Left lung (tissue), 4 donors: ENCODE measurements at regions not wholly inside any gene's neighbourhood (a gene's known extent, or its start where the extent isn't known, plus 50 kb on each side); places are given as distances from the start of the nearest gene placed in this dataset.

ENCODE experiments used
- ATAC-seq: fragments of 200-7000 bp; cut with Tn5 transposase; one replicate; pipeline ENCODE4 v1.9.1; 2020; ENCODE audit warnings: moderate library complexity
- DNase-seq, 4 donors: peaks; one replicate each; pipeline ENCODE4 v3.0.0-alpha.2; 2013 to 2020
- H3K27ac ChIP-seq, 2 donors: fragments of 200-600 bp; sonication (generic) in 1 of 2; one replicate each; pipeline versions ENCODE4 v1.5.0 to v1.8.0; 2020 to 2021
- H3K27me3 ChIP-seq, 2 donors: fragments of 200-600 bp; sonication (generic) in 1 of 2; one replicate each; pipeline versions ENCODE4 v1.5.0 to v1.8.0; 2020 to 2021
- H3K36me3 ChIP-seq, 2 donors: fragments of 200-600 bp; sonication (generic) in 1 of 2; one replicate each; pipeline versions ENCODE4 v1.5.0 to v1.8.0; 2020 to 2021
- H3K4me1 ChIP-seq, 2 donors: fragments of 200-600 bp; one replicate each; pipeline ENCODE4 v1.8.0; 2021
- H3K4me3 ChIP-seq, 2 donors: fragments of 200-600 bp; sonication (generic) in 1 of 2; one replicate each; pipeline versions ENCODE4 v1.5.0 to v1.8.0; 2020 to 2021; ENCODE audit warnings: mild to moderate bottlenecking in 1 of 2
- H3K9me3 ChIP-seq, 2 donors: fragments of 200-600 bp; sonication (generic) in 1 of 2; one replicate each; pipeline versions ENCODE4 v1.5.0 to v1.8.0; 2020 to 2021
- intact Hi-C, 2 donors: fragments of 100-400 bp; cut with DNase I; formaldehyde crosslinking; loops; one replicate each; pipeline versions ENCODE4 v1.11.2 to v1.14.2; 2022
- TF ChIP-seq, protein P1 (sequence below), 2 donors: fragments of 200-600 bp; sonication (generic) in 1 of 2; IDR thresholded peaks; one replicate each; pipeline versions ENCODE4 v1.5.0 to v1.8.0; 2021; ENCODE audit warnings: antibody characterized with exemption in 2 of 2
- donor health status: DM: no; HTN: yes; CAD: no.
- donor health status: DM: no; HTN: no; CAD: no.

DNA sequence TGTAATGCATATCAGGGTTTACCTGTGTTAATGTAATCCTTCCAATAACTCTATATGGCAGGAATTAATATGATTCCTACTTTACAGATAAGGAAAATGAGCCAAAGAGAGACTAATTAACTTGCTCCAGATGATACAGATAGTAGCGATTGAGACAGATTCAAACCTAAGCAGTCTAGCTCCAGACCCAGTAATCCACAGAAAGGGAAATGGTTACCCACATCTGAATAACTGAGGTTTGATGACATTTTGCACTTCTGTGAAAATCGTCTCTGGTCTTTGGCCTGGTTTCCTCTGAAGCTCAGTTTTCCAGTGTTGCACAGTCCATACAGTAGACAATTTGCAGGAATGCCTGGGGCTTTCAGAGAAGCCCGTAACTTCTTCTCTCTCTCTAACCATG lies 177.1 kb upstream of the UMPS start:
- Histone ChIP-seq H3K27ac (no peak overlapping the region), H3K4me3 (no peak overlapping the region), H3K27me3 (no peaks in the 10 kb centered on the region), H3K36me3 (no peaks in the 10 kb centered on the region), H3K4me1 (no peaks in the 10 kb centered on the region), H3K9me3 (no peaks in the 10 kb centered on the region)
- TF ChIP-seq, protein P1, sequence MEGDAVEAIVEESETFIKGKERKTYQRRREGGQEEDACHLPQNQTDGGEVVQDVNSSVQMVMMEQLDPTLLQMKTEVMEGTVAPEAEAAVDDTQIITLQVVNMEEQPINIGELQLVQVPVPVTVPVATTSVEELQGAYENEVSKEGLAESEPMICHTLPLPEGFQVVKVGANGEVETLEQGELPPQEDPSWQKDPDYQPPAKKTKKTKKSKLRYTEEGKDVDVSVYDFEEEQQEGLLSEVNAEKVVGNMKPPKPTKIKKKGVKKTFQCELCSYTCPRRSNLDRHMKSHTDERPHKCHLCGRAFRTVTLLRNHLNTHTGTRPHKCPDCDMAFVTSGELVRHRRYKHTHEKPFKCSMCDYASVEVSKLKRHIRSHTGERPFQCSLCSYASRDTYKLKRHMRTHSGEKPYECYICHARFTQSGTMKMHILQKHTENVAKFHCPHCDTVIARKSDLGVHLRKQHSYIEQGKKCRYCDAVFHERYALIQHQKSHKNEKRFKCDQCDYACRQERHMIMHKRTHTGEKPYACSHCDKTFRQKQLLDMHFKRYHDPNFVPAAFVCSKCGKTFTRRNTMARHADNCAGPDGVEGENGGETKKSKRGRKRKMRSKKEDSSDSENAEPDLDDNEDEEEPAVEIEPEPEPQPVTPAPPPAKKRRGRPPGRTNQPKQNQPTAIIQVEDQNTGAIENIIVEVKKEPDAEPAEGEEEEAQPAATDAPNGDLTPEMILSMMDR (IDR thresholded peaks at IDR 0.05) = no peak
- no peak for ATAC-seq
- intact Hi-C loops = loop anchor here in 1 of 2 donors (10.0 kb wide), 2 partner anchors 58 to 198 kb away; no protein-coding TSS in a partner anchor
- no peak for DNase-seq

DNA sequence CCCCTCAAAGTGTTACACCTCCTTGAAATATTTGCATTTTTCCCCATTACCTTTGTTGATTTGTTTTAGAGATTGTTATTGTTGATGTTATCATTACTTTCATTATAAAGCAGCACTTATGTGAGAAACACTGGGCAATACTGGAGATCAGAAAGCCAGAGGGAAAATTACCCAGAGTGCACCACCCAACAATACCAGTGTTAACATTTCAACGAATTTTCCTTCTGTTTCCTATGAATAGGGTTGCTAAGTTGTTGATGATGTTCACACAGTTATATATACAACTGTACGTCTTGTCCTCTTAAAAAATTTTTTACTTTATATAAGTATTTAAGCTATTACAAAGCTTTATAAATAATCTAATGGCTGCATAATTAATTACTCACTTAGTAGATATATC lies 173.6 kb upstream of the UMPS start:
- DNase-seq (no peak), ATAC-seq (no peak)
- H3K36me3 ChIP-seq = no peaks in the 10 kb centered on the region
- H3K4me1 ChIP-seq = peaks cover 0 to 5% of the 10 kb centered on the region in 2 donors
- H3K4me3 ChIP-seq = no peak overlapping the region
- no peaks in the 10 kb centered on the region for H3K9me3 ChIP-seq
- intact Hi-C loops = loop anchor here in 1 of 2 donors (10.0 kb wide), 2 partner anchors 62 to 202 kb away; no protein-coding TSS in a partner anchor
- no peak overlapping the region for H3K27ac ChIP-seq
- H3K27me3 ChIP-seq = no peaks in the 10 kb centered on the region
- TF ChIP-seq, protein P1 (IDR thresholded peaks at IDR 0.05) = no peak

DNA sequence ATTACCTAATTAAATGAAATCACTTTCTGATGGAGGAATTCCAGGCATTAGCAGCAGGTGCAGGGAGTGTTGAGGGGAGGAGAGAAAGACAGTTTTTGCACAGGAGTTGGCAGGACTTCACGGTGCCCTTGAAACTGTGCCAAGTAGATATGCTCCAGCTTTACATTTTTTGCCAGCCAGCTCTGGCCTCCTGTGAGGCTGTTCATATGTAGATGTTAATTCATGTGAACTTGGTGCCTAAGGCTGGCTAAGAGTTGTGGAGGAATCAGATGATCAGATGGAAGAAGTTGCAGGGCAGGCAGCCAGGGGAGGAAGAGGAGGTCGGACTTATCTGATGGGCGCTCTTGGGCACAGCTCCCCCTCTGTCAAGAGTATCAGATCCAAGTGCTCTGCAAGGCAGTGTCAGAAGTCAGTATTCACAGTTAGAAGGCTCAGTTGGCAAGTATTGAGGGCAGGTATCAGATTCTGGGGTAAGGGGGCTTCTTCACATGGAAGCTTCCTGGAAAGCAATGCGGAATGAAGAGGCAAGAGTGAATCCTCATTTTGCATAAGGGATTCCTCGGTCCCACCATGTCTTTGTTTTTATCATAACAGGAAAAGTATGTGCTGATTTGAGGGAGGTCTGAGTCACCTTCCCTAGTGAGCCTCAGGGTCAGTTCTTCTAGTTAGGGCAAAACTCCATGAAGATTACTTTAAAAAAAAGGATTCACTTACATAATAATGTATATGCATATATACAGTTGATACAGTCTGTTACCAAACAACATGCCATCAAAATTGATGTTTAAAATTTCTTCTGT lies 172.6 kb upstream of the UMPS start:
- Histone ChIP-seq H3K36me3 (no peaks in the 10 kb centered on the region), H3K27me3 (no peaks in the 10 kb centered on the region), H3K27ac (no peak overlapping the region), H3K4me3 (no peak overlapping the region), H3K9me3 (no peaks in the 10 kb centered on the region), H3K4me1 (peaks cover 0 to 5% of the 10 kb centered on the region in 2 donors)
- DNase-seq = peak in 1 of 4 donors; percentile 16
- ATAC-seq = no peak
- TF ChIP-seq, protein P1 (IDR thresholded peaks at IDR 0.05) = no peak
- intact Hi-C loops = loop anchor here in 1 of 2 donors (10.0 kb wide), 2 partner anchors 63 to 203 kb away; no protein-coding TSS in a partner anchor

DNA sequence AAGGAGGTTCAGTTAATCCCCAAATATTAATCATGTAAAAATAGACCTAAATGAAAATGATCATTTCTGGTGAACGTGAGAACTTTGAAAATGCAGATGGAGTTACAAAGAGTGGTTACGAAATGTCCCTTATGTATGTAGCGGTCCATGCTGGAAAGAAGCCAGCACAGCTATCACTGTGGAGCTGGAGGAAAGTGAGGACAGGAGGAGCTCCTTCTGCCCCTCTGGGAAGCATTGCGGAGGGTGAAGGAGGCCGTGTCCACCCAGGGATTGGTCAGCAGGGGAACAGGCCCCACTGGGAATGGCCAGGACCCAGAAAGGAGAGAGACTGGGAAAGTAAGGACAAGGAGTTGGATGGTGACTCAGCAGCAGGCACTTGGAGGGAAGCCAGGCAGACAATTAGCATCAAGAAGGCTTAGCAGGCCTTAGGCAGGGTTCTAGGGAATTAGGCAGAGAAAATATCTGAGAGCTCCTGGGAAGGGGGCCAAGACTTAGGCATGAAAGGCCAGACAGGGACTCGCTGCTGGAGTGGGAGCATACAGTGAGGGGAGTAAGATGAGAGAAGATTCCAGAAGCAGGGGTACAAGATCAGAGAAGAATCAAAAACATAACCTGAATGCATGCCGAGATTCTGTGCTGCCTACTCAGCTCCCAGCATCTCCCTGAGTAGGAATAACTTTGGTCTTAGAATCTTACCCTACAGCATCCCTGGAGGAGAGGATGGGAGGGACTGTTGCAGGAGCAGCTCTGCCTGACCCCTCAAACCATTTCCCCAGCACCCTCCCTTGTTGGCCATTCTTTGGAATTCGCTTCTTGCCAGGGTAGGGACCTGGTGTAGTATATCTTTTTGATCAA lies 171.0 kb upstream of the UMPS start:
- DNase-seq (peak; percentile 73 to 92 (median 88)), ATAC-seq (peak; percentile 91)
- no peaks in the 10 kb centered on the region for H3K27me3 ChIP-seq
- TF ChIP-seq, protein P1 (IDR thresholded peaks at IDR 0.05) = no peak
- peak overlapping the region in 1 of 2 donors; percentile 30 for H3K27ac ChIP-seq
- H3K4me1 ChIP-seq = peaks cover 0 to 5% of the 10 kb centered on the region in 2 donors
- no peak overlapping the region for H3K4me3 ChIP-seq
- H3K36me3 ChIP-seq = no peaks in the 10 kb centered on the region
- no peaks in the 10 kb centered on the region for H3K9me3 ChIP-seq
- intact Hi-C loops = loop anchor here in 1 of 2 donors (10.0 kb wide), 2 partner anchors 64 to 204 kb away; no protein-coding TSS in a partner anchor
